K562 (cell line): ENCODE measurements at regions not wholly inside any gene's neighbourhood (a gene's known extent, or its start where the extent isn't known, plus 50 kb on each side); places are given as distances from the start of the nearest gene placed in this dataset.

Experiments
- CHD4 ChIP-seq: fragments of 200-600 bp; sonication (generic); IDR thresholded peaks from 3 replicates; pipeline ENCODE4 v1.6.1; 2012; ENCODE audit warnings: low read depth, mild to moderate bottlenecking, mixed read lengths, low read length, inconsistent platforms; ENCODE audit not compliant: insufficient read depth, insufficient replicate concordance, poor library complexity, severe bottlenecking
- E2F4 ChIP-seq: sonication (generic); formaldehyde crosslinking; IDR thresholded peaks from 2 replicates; pipeline ENCODE4 v1.8.0; 2022; ENCODE audit warnings: mild to moderate bottlenecking, low read depth, missing genetic modification reagents
- FOXK2 ChIP-seq, 2 experiments: fragments of 450-650 bp; IDR thresholded peaks in 1 of 2; conservative IDR thresholded peaks in 1 of 2; 2 replicates each; pipeline ENCODE4 v1.6.1; 2016; ENCODE audit warnings: low read depth in 2 of 2, mild to moderate bottlenecking in 1 of 2
- KAT2B ChIP-seq: IDR thresholded peaks from one replicate; pipeline ENCODE4 v1.6.1; 2012; ENCODE audit warnings: low read depth, mild to moderate bottlenecking, control low read depth, inconsistent platforms, low read length, moderate library complexity
- POLR2A ChIP-seq: fragments of 450-650 bp; conservative IDR thresholded peaks from 2 replicates; pipeline ENCODE4 v1.6.1; 2016
- XRCC4 ChIP-seq: IDR thresholded peaks from one replicate; pipeline ENCODE4 v1.6.1; 2011; ENCODE audit not compliant: insufficient read depth, insufficient read length; ENCODE audit errors: extremely low read depth
- ZNF609 ChIP-seq: sonication (generic); formaldehyde crosslinking; IDR thresholded peaks from 2 replicates; pipeline ENCODE4 v1.8.1; 2023; ENCODE audit warnings: missing genetic modification reagents, mild to moderate bottlenecking, borderline replicate concordance

- TF ChIP-seq E2F4 (no peak), KAT2B (no peak), POLR2A (no peak), FOXK2 (conservative IDR thresholded peaks at IDR 0.05 in 1 of 2, IDR thresholded peaks at IDR 0.05 in 1 of 2; ENCODE audit: low read depth in 2 of 2) (0 out of 4 replicates have a peak, but pooled peaks of 1 of the 2 experiments have one; percentile 18), ZNF609 (CRISPR knock-in tag) (no peak), CHD4 (no peak), XRCC4 (no peak)
Observed at GRCh38 chr11:44505581-44506054, 59.8 kb upstream of the CD82 start (continued).
